GM10248 (cell line): ENCODE measurements at regions not wholly inside any gene's neighbourhood (a gene's known extent, or its start where the extent isn't known, plus 50 kb on each side); places are given as distances from the start of the nearest gene placed in this dataset.

Source experiments
- CTCF ChIA-PET: fragments of 300-600 bp; sonication (Branson Sonifier 250); formaldehyde crosslinking; extraction: SDS; loops from one replicate; lab custom pipeline; 2021; ENCODE audit warnings: antibody characterized with exemption; lab: Yijun Ruan, JAX
- POLR2A ChIA-PET: fragments of 350-650 bp; sonication (Branson Sonifier 250); formaldehyde crosslinking; extraction: SDS; loops from one replicate; lab custom pipeline; 2020; ENCODE audit warnings: antibody characterized with exemption; lab: Yijun Ruan, JAX
- DNase-seq: peaks from one replicate; pipeline ENCODE4 v3.0.0; 2012; ENCODE audit errors: extremely low spot score
- TF ChIP-seq, protein P1 (sequence below): IDR thresholded peaks from 2 replicates; pipeline ENCODE4 v1.5.1; 2012; ENCODE audit warnings: mild to moderate bottlenecking, low read depth; ENCODE audit errors: extremely low read depth, missing control alignments, control extremely low read depth

DNA sequence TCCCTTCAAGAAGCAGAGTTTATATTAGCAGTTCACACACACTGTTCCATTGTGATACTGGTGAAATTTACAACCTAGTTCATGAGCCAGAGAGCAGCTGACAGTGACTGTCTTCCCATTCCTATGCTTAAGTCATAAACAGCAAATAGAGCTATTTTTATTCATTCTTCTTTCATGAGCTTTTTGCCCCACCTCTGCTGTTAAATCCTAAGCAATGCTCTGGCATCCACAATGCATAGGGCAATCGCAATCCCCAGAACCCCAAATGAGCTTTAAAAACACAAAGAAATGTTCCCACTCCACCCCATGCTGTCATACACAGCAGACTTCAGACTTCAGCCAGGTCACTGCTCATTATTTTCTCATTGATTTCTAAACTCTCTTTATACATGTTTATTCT lies 307.5 kb downstream of the ETS1 start:
- TF ChIP-seq, protein P1, sequence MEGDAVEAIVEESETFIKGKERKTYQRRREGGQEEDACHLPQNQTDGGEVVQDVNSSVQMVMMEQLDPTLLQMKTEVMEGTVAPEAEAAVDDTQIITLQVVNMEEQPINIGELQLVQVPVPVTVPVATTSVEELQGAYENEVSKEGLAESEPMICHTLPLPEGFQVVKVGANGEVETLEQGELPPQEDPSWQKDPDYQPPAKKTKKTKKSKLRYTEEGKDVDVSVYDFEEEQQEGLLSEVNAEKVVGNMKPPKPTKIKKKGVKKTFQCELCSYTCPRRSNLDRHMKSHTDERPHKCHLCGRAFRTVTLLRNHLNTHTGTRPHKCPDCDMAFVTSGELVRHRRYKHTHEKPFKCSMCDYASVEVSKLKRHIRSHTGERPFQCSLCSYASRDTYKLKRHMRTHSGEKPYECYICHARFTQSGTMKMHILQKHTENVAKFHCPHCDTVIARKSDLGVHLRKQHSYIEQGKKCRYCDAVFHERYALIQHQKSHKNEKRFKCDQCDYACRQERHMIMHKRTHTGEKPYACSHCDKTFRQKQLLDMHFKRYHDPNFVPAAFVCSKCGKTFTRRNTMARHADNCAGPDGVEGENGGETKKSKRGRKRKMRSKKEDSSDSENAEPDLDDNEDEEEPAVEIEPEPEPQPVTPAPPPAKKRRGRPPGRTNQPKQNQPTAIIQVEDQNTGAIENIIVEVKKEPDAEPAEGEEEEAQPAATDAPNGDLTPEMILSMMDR, result no peak
- ChIA-PET CTCF (interaction anchor here (1.3 to 2.2 kb wide), 6 partner anchors 9 to 351 kb away, joined by 3 to 9 read pairs (median 5); no protein-coding TSS in a partner anchor), POLR2A (no interaction called here)
- no peak for DNase-seq

DNA sequence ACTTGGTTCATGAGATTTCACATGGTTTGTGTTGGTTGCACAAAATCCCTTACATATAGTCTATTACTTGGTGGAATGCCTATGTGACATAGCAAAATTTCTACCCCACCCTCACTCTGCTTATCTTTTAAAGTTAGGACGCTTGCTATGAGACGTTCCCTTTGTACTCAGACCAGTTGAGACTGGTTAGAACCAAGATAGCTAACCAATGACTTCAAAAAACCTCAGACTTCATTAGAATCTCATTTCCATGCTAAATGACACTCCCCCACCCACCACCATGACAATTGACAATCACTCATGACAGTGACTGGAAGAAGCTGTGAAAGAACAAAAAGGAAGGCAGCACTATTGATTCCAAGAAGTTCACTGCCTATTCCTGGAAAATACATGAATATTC lies 313.6 kb downstream of the ETS1 start:
- TF ChIP-seq, protein P1, result no peak
- CTCF ChIA-PET, result interaction anchor here (1.0 to 1.6 kb wide), 3 partner anchors 11 to 116 kb away, joined by 3 read pairs; no protein-coding TSS in a partner anchor
- no peak for DNase-seq
- POLR2A ChIA-PET, result no interaction called here

DNA sequence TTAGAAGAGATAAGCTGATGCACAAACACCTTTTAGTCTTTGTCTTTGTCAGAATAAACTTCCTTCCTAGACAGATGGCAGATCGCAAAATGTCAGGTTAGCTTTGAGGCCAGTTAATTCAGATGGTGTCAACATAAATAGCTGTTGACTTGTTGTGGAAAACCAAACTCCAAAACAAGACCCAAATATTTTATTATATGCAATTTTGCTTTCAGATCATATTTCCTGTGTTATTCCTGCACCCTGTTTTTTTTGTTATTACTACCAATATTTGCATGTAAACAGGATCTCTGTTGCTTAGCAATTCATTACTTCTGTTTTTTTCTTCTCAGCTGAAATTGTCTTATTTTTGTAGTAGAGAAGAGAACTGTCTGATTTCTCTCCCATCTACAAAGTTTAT lies 316.0 kb downstream of the ETS1 start:
- TF ChIP-seq, protein P1, result no peak
- CTCF ChIA-PET, result interaction anchor here (2.3 kb wide), 1 partner anchor 9 kb away, joined by 6 read pairs; no protein-coding TSS in a partner anchor
- no peak for DNase-seq
- POLR2A ChIA-PET, result no interaction called here

DNA sequence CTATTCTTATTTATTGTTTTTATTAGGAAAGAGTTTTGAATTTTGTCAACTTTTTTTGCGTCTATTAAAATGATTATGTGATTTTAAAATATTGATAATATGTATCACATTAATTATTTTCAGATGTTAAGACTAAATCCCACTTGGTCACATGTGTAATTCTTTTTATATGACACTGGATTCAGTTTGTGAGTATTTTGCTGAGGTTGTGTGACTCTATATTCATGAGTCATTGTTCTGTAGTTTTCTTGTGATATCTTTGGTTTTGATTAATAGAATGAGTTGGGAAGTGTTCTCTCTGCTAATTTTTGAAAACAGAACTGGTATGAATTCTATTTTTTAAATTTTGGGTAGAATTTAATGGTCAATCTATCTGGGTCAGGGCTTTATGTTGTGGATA lies 317.9 kb downstream of the ETS1 start:
- DNase-seq, result no peak
- ChIA-PET CTCF (no interaction called here), POLR2A (no interaction called here)
- TF ChIP-seq, protein P1, result no peak

DNA sequence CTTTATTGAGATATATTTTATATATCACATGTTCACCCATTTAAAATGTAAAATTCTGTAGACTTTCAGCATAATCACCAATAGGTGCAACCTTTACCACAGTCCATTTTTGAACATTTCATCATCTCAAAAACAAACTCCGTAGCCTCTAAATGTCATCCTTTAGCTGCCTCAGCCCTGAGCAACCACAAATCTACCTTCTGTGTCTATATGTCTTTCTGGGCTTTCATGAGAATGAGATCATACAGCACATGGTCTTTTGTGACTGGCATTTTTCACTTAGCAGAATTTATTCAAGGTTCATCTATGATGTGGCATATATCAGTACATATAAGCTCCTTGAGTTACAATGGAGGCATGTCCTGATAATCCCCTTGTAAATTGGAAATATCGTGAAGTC lies 320.5 kb downstream of the ETS1 start:
- TF ChIP-seq, protein P1, result no peak
- ChIA-PET CTCF (interaction anchor here (1.0 to 1.9 kb wide), 5 partner anchors 16 to 110 kb away, joined by 3 to 6 read pairs (median 3); no protein-coding TSS in a partner anchor), POLR2A (no interaction called here)
- no peak for DNase-seq

DNA sequence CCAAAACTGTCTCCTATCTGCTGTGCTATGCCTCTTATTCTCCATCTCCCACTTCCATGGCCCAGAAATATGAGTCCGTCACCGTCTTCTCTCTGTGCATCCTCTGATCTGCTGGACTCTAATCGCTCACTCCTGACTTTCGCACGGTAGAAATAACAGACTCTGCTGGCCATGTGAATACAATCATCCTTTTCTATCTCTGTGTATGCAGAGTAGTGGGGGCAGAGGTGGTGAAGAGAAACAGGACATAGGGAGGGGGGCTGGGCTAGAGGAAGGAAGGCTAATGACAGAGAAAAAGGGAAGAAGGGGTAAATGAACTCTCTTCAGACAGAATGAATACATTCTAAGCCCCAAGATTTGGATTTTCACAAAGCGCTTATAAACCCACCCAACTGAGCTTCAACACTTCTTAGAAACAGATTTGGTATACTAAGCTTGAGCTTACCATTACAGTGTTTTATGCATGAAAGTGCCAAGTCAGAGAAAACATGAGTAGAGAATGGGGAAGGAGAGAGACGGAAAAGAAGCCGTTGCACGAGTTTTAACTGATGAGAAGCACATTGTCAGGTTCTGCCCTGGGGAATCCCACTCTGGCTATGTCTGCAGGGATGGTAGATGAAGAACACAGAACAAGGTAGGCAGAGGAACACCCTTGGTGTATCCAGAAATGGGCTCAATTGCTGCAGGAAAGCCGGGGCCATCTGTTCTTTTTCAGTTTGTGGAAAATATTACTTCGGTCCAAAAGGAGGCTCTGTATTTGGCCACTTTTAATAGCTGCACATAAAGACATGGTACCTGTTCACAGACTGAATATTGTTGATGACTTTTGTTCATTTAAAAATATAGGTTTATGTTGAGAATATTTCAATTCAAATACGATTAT lies 324.7 kb downstream of the ETS1 start:
- ChIA-PET POLR2A (no interaction called here), CTCF (interaction anchor here (1.3 kb wide), 1 partner anchor 25 kb away, joined by 3 read pairs; no protein-coding TSS in a partner anchor)

More for the DNA sequence above, 324.7 kb downstream of the ETS1 start:
- TF ChIP-seq, protein P1, result no peak
- DNase-seq, result no peak
